ENCODE measurements at regions not wholly inside any gene's neighbourhood (a gene's known extent, or its start where the extent isn't known, plus 50 kb on each side); places are given as distances from the start of the nearest gene placed in this dataset.
A peak's percentile ranks its signal among the peaks of the same experiment; 100 is the strongest.

DNA sequence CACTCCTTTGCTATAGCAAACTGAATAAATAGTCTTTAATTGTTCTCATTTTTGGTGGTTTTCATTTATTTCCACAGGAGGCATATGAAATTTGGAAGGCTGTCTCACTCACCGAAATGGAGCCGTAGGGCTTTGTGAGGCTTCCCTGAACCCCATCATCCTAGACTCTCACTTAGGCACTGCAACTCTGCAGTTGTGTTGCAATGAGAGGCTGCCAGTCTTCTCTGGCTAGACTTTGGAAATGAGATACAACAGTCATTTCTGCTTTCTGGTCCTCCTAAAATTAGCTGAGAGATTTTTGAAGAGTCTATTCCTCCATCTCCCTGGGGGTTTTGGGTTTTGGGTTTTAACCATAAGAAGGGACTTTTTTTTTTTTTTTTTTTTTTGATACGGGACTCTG is 146.5 kb downstream of the SH3BGRL start:
- TF ChIP-seq, protein P1, sequence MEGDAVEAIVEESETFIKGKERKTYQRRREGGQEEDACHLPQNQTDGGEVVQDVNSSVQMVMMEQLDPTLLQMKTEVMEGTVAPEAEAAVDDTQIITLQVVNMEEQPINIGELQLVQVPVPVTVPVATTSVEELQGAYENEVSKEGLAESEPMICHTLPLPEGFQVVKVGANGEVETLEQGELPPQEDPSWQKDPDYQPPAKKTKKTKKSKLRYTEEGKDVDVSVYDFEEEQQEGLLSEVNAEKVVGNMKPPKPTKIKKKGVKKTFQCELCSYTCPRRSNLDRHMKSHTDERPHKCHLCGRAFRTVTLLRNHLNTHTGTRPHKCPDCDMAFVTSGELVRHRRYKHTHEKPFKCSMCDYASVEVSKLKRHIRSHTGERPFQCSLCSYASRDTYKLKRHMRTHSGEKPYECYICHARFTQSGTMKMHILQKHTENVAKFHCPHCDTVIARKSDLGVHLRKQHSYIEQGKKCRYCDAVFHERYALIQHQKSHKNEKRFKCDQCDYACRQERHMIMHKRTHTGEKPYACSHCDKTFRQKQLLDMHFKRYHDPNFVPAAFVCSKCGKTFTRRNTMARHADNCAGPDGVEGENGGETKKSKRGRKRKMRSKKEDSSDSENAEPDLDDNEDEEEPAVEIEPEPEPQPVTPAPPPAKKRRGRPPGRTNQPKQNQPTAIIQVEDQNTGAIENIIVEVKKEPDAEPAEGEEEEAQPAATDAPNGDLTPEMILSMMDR (IDR thresholded peaks at IDR 0.05) = no peak
- DNase-seq (ENCODE audit: low spot score) = no peak
- Histone ChIP-seq H3K36me3 (no peaks in the 10 kb centered on the region), H3K4me3 (no peak overlapping the region), H3K27ac (no peak overlapping the region), H3K27me3 (replicated peaks; ENCODE audit: insufficient read depth) (no peaks in the 10 kb centered on the region), H3K9me3 (no peaks in the 10 kb centered on the region), H3K4me1 (ENCODE audit: control insufficient read depth in 1 of 2, low read depth in 2 of 2) (no peaks in the 10 kb centered on the region)
- ATAC-seq (ENCODE audit: insufficient number of reproducible peaks, low FRiP score, low read depth) = no peak

DNA sequence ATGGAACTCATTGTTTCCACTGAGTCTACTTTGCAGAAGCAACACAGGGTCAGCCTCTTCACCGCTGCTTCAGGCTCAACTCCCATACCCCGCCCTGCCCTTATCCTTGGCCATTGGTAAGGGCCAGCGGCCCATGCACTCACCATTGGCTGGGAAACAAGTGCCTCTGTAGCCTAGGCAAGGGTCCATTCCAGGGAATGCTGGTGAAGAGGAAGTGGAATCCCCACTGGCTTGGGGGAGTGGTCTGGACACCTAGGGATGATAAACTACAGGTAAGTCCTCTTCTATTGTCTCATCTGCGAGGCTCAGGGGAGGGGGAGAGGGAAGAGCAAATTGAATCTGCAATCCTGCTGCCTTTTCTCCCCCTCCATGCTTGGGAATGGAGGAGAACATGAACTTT is 153.1 kb downstream of the SH3BGRL start:
- TF ChIP-seq, protein P1 (IDR thresholded peaks at IDR 0.05) = no peak
- Histone ChIP-seq H3K27me3 (replicated peaks; ENCODE audit: insufficient read depth) (no peaks in the 10 kb centered on the region), H3K36me3 (no peaks in the 10 kb centered on the region), H3K4me1 (ENCODE audit: control insufficient read depth in 1 of 2, low read depth in 2 of 2) (no peaks in the 10 kb centered on the region), H3K9me3 (no peaks in the 10 kb centered on the region), H3K4me3 (no peak overlapping the region), H3K27ac (no peak overlapping the region)
- no peak for ATAC-seq (ENCODE audit: insufficient number of reproducible peaks, low FRiP score, low read depth)
- no peak for DNase-seq (ENCODE audit: low spot score)

DNA sequence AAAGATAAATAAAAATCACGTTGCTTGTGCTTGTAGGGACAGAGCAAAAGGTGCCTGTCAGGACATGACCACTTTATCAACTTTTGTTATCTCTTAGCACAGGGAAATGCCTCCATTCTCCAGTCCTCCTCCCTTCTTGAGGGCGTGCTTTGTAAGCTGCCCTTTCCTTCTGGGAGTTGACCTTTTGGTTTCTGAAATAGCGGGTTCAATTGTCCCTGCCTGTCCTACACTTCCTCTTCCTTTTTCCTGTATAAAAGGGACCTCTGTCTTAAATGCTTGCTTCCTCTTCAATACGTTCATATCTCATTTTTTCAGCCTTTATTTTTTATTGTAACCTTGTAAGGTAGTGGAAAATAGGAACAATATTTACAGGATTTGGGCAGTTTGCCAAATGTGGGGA is 153.5 kb downstream of the SH3BGRL start:
- H3K27me3 ChIP-seq (replicated peaks; ENCODE audit: insufficient read depth) = no peaks in the 10 kb centered on the region
- no peaks in the 10 kb centered on the region for H3K9me3 ChIP-seq
- no peaks in the 10 kb centered on the region for H3K36me3 ChIP-seq
- no peaks in the 10 kb centered on the region for H3K4me1 ChIP-seq (ENCODE audit: control insufficient read depth in 1 of 2, low read depth in 2 of 2)
- H3K27ac ChIP-seq = no peak overlapping the region
- ATAC-seq (ENCODE audit: insufficient number of reproducible peaks, low FRiP score, low read depth) (no peak), DNase-seq (ENCODE audit: low spot score) (no peak)
- TF ChIP-seq, protein P1 (IDR thresholded peaks at IDR 0.05) = no peak
- H3K4me3 ChIP-seq = no peak overlapping the region

DNA sequence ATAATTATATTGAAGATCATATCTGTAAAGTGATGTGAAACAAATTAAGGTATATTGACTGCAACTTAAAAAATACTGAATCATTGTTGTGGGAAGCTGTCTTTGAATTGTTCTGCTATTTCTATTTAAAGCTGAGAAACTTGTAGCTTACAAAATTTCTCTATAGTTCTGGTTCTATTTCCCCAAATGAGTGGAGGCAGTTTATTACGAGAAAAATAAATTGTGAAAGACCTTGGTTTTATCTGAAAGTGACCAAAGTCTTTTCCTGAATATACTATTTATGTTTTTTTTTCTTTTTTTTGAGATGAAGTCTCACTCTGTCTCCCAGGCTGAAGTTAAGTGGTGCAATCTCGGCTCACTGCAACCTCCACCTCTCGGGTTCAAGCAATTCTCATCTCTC is 165.4 kb downstream of the SH3BGRL start:
- H3K27ac ChIP-seq = no peak overlapping the region
- no peak for ATAC-seq (ENCODE audit: insufficient number of reproducible peaks, low FRiP score, low read depth)

DNA sequence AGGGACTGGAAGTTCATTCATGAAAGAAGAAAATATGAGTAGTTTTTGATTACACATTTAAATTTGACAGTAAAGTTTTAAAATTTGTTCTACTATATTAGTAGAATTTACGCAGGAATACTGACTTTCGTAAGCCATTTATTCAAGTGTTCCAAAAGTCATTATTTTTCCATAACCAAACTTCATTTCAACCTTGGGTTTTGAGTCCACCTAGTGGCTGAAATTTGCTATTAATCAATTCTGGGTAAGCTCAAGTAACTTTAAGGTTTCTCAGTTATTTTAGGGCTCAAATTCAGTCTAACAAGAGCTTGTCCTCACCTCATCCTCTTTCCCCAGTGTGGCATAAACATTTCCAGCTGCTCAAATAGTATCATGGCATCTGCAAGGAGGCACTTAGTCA is 175.4 kb downstream of the SH3BGRL start:
- TF ChIP-seq, protein P1 (IDR thresholded peaks at IDR 0.05) = peak; percentile 52
- Histone ChIP-seq H3K4me1 (ENCODE audit: control insufficient read depth in 1 of 2, low read depth in 2 of 2) (no peaks in the 10 kb centered on the region), H3K27ac (no peak overlapping the region), H3K4me3 (no peak overlapping the region), H3K27me3 (replicated peaks; ENCODE audit: insufficient read depth) (no peaks in the 10 kb centered on the region), H3K36me3 (no peaks in the 10 kb centered on the region), H3K9me3 (no peaks in the 10 kb centered on the region)
- no peak for ATAC-seq (ENCODE audit: insufficient number of reproducible peaks, low FRiP score, low read depth)
- no peak for DNase-seq (ENCODE audit: low spot score)

More for the DNA sequence above, 165.4 kb downstream of the SH3BGRL start:
- Histone ChIP-seq H3K27me3 (replicated peaks; ENCODE audit: insufficient read depth) (no peaks in the 10 kb centered on the region), H3K4me3 (no peak overlapping the region), H3K4me1 (ENCODE audit: control insufficient read depth in 1 of 2, low read depth in 2 of 2) (no peaks in the 10 kb centered on the region), H3K9me3 (no peaks in the 10 kb centered on the region), H3K36me3 (no peaks in the 10 kb centered on the region)
- DNase-seq (ENCODE audit: low spot score) = no peak
- TF ChIP-seq, protein P1 (IDR thresholded peaks at IDR 0.05) = no peak
